Superior temporal gyrus (tissue), 1 donor: ENCODE measurements at regions not wholly inside any gene's neighbourhood (a gene's known extent, or its start where the extent isn't known, plus 50 kb on each side); places are given as distances from the start of the nearest gene placed in this dataset.
"Not testable (repeated sequence)": the region's sequence is repeated elsewhere in the genome, so short reads cannot be mapped to it uniquely, and the experiment has no call there.

Experiments
- DNase-seq: peaks from one replicate; pipeline ENCODE4 v3.0.0-alpha.2; 2016; ENCODE audit errors: extremely low spot score

DNA sequence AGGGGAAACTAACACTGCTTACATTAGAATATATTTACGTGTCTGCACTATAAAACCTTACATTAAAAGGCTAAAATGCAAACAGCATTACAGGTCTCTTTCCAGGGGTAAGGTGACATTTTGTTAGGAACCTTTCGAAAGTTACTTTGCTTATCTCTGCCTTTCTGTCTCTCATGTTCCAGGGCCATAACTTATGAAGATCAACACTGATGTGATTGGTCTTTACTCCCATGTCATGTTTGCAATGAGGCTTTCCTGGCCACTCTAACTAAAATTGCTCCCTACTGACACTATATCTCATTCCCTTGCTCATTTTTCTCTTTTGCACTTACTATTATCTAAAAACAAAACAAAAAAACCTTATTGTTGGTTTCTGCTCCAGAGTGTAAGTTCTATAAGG, 119.0 kb downstream of the JRKL start:
- no peak for DNase-seq

DNA sequence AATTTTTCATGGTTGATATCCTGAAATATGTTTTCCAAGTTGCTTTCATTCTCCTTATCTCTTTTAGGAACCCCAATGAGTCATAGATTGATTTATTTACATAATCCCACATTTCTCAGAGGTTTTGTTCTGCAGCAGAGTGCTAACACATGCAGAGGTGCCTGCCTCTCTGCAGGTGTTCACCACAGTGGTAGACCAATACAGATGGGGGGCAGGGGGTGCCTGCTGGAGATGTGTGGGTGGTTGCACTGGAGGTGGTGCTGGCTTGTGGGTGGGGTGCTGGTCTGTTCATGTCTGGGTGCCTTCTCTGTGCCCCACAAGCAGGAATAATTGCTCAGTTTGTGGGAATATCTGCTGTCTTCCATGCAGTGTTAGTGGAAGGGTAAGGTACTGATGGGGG, 131.1 kb downstream of the JRKL start:
- no peak for DNase-seq

DNA sequence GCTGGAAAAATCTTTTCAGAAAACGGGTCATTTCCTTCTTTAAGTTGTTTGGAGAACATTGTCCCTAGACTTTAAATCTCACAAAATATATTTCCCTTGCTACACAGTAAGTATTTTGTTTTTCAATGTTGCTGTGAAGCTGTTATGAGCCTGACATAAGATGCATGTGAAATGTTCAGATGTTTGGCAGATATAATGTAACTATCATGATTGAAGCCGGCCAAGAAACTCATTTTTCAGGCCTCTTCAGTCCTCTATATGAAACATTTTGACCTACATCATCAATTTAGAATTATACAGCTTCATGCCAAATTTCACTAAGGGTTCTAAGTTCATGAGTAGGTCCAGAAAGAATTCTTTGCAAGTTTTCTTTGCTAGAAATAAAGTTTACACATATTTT, 133.8 kb downstream of the JRKL start:
- DNase-seq = no peak

DNA sequence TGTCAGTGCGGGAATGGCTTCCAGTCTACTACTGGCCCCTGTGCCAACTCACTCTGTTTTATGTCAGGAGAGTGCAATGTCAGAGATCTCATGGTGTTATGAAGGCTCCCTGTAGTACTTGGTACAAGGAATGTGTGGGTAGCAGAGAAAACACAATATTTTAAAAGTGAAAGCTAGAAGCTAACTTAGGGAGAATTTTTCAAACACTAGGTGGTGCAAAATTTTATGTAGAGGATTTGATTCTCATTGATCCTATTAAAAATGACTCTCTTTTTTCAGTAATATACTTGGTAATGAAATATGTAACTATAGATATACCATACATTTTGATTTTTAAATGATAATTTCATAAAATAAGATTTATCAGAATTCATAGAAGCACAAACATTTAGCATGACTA, 134.7 kb downstream of the JRKL start:
- no peak for DNase-seq

DNA sequence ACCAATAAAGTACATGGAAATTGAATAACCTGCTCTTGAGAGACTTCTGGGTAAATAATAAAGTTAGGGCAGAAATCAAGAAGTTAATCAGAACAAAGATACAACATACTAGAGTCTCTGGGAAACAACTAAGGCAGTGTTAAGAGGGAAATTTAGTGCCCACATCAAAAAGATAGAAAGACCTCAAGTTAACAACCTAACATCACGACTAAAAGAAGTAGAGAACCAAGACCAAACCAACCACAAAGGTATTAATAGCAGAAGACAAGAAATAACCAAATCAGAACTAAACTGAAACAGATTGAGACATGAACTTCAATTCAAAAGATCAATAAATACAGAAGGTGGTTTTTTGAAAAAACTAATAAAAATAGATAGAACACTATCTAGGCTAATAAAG, 140.7 kb downstream of the JRKL start:
- DNase-seq = no peak

DNA sequence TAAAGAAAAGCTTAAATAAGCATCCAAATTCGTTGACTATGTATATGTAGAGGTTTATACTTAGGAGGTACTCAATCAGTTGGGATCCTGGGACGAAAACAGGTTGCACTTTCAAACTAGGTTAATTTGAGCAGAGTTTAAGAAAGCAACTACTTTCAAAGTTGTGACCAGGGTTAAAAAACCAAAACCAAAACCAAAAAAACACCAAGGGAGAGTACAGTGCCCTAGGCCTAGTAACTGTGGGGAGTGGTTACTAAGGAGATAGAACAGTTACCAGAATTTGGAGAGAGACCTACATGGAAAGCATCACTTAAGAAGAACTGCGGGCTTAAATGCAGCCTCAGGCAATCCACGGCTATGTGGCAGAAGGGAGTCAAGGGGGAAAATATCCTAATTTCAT, 148.3 kb downstream of the JRKL start:
- DNase-seq = no peak

DNA sequence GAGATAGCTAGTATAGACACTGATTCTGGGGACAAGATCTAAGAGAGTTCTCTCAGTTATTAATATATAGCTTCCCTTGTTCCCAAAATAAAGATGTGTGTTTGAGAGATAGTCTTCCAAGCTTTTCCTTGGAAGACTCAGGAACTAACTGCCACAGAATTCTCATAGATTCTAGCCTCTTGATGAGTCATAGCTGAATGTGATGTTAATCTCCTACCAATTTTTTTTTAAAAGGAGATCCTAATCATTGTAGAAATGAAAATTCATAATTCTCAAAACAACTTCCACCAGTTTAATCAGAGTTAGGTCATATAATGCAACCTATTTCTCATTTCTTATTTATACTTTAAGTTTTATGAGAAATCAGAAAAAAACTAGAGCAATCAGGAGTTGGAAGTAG, 148.8 kb downstream of the JRKL start:
- no peak for DNase-seq

DNA sequence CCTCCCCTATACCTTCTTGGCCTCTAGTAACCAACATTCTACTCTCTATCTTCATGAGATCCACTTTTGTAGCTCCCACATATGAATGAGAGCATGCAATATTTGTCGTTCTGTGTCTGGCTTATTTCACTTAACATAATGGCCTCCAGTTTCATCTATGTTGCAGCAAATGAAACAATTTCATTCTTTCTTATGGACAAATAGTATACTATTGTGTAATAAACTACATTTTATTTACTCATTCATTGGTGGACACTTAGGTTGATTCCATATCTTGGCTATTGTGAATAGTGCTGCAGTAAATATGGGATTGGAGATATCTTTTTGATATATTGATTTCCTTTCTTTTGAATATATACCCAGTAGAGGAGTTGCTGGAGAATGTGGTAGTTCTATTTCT, 151.1 kb downstream of the JRKL start:
- DNase-seq = no peak

DNA sequence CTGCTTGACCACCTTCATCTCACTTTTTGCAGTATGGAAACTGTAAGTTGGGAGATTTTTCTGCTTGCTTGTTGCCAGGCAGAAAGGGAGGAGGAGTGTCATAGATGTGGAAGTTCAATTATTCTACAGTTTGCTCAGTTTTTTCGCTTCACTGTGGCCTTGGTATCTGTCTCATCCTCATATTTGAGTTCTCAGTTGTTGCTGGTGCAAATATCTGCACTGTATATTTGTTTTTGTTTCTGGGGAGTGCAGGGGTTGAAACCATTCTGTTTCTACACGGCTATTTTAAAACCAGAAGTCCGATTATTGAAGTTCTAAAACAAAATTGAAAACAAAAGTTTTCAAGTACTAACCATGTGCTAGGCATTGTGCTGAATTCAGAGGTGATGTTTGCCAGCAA, 153.4 kb downstream of the JRKL start:
- DNase-seq = no peak

DNA sequence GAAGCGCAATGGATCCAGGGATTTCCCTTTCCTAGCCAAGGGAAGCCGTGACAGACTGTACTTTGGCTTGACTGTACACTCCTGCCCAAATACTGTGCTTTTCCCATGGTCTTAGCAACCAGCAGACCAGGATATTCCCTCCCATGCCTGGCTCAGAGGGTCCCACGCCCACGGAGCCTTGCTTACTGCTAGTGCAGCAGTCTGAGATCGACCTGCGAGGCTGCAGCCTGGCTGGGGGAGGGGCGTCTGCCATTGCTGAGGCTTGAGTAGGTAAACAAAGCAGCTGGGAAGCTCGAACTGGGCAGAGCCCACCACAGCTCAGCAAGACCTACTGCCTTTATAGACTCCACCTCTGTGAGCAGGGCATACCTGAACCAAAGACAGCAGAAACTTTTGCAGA, 155.4 kb downstream of the JRKL start:
- DNase-seq = not testable (repeated sequence)

DNA sequence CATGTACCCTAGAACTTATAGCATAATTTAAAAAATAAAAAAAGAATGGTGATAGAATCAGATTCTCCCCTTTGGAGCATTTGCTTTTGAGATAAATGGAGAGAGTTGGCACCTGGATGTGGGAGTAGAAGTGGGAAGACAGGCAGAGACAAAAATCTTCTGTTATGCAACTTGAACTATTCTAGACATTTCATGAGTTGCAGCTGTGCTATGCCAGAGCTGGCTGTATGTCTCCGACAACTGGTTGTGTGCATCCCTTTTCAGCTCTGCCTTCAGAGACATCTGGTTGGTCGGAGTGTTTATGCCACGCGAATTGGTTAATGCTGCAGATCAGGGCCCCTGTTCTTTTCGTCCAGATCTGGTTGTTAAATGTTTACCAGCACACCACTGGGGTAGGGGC, 161.3 kb downstream of the JRKL start:
- peak; percentile 6 for DNase-seq

DNA sequence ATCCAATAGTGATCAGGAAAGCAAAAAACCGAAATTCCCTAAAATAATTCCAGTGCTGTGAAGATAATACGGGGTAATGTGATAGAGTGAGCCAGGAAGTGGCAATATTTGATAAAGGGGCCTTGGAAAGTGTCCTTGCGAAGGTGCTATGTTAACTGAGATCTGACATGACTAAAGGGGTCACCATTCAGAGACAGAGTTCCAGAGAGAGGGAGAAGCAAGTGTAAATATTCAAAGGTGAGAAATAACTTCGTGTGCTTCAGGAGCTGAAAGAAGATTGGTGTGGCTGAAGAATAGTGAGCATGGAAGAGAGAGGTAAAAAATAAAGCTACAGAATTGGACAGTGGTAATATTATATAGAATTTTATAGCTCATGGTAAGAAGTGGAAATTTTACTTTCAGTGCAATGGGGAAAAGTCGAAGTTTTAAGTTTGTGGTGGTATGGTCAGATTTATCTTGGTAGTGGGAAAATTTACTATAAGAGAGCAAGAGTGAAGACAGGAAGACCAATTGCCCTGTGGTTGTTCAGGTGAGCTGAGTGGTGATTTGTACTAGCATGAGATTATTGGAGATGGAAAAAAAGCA, 164.5 kb downstream of the JRKL start:
- DNase-seq = no peak

DNA sequence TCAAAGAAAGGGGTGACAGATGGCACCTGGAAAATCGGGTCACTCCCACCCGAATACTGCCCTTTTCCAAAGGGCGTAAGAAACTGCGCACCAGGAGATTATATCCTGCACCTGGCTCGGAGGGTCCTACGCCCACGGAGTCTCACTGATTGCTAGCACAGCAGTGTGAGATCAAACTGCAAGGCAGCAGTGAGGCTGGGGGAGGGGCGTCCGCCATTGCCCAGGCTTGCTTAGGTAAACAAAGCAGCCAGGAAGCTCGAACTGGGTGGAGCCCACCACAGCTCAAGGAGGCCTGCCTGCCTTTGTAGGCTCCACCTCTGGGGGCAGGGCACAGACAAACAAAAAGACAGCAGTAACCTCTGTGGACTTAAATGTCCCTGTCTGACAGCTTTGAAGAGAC, 166.0 kb downstream of the JRKL start:
- DNase-seq = not testable (repeated sequence)

DNA sequence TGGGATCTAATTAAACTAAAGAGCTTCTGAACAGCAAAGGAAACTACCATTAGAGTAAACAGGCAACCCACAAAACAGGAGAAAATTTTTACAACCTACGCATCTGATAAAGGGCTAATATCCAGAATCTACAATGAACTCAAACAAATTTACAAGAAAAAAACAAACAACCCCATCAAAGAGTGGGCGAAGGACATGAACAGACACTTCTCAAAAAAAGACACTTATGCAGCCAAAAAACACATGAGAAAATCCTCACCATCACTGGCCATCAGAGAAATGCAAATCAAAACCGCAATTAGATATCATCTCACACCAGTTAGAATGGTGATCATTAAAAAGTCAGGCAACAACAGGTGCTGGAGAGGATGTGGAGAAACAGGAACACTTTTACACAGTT, 170.9 kb downstream of the JRKL start:
- DNase-seq = not testable (repeated sequence)

DNA sequence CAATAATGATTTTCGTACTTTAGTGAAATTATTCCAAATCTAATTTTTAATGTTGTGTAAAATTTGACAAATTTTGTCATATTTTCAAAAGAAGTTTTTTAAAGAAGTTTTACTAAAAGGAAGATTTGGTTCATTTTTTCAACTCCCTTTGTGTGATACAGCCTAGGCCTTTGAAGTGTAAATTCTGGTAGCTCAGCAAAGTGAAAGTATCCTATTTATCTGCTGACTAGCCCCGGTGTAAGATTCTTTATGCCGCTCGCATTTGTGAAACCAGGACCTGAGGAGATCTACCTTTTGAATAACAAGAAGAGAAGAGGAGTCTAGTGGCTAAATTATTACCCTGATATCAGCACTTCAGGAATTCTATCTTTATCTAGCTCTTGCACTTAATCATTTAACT, 177.4 kb downstream of the JRKL start:
- peak; percentile 7 for DNase-seq

DNA sequence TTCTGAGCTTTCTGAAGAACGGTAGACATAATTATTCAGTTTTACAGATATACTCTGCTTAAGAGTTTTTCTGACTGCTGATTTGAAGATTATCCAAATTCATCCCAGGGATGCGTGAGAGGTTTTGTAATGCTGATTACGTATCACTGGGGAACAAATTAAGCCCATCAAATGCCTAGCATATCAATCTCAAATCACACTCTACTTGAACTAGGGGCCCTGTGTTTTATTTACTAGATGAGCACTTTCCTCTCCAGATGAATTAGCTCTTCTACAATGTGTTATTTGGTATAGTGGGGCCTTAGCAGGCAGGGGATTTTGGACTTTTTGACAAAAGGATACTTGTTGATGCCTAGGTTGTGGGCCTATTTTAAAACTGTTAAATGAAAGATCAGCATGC, 177.9 kb downstream of the JRKL start:
- DNase-seq = no peak

DNA sequence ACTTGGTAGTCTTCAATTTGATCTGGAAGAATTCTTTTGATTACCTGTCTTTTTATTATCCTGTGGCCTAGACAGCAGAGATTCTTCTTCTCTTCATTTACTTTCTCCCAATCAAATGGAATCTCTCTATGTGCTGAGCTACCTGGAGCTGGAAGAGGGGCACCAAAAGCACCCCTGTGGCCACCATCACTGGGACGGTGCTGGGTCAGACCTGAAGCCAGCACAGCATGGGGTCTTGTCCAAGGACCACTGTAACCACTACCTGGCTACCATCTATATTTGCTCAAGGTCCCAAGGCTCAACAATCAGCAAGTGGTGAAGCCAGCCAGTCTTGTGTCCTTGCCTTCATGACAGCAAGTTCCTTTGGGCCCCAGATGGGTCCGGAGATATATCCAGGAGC, 186.6 kb downstream of the JRKL start:
- DNase-seq = no peak

DNA sequence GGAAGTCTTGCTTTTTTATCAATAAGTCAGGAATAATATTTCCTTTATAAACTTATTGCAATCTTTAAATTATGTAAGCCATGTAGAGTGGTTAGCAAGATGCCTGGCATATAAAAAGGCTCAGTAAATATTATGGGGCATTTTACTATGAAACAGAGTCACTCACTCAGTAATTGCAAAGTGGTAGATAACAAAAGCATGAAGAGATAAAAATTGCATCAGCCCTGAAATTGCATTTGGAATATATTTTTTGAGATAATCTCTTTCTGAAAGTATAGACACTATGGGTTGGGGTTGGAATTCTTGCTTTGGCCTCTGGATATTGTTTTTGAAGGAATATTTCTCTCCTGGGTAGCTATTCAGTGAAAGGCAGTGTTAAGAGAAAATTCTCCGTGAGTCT, 188.6 kb downstream of the JRKL start:
- DNase-seq = no peak

DNA sequence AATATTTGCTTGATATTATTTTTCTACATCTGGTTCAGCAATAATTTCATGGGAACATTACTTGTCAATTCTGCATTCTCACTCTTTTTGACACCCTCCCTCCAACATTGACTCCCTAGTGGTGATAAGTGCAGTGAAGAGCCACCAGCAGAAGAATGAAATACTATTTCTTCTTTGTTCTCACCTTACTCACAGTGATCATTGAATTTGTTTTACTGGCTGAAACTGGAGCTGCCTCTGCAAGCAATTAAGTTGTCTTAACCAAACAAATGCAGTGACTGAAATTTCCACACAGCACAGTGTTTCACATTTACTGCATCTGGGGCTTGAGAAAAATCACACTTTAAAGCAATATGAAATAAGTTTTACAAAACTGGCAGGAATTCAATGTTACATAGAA, 189.8 kb downstream of the JRKL start:
- no peak for DNase-seq

DNA sequence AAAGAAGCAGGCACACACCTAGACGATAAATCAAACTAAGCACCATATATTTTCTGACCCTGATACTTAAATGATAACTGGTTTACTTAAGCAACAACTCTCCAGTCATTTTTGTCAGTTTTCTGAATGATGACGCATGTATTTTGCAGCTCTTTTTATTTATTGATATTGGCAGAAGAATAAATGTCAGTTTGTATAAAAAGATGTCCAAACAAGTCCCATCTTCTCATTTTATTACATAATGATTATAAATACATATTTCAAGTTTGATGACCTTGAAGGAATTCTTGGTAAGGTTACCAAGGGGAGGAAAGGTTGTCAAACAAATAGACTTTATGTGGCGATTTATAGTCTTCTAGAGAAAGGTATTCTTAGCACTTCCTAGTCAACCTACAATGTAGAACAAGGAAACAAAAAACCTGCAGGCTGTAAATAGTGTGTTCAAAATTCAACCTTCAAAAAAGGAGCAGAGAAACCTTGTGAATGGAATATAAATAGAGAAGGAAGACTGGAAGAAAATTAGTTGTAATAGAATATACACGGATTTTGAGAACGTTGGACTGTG, 190.7 kb downstream of the JRKL start:
- DNase-seq = no peak

DNA sequence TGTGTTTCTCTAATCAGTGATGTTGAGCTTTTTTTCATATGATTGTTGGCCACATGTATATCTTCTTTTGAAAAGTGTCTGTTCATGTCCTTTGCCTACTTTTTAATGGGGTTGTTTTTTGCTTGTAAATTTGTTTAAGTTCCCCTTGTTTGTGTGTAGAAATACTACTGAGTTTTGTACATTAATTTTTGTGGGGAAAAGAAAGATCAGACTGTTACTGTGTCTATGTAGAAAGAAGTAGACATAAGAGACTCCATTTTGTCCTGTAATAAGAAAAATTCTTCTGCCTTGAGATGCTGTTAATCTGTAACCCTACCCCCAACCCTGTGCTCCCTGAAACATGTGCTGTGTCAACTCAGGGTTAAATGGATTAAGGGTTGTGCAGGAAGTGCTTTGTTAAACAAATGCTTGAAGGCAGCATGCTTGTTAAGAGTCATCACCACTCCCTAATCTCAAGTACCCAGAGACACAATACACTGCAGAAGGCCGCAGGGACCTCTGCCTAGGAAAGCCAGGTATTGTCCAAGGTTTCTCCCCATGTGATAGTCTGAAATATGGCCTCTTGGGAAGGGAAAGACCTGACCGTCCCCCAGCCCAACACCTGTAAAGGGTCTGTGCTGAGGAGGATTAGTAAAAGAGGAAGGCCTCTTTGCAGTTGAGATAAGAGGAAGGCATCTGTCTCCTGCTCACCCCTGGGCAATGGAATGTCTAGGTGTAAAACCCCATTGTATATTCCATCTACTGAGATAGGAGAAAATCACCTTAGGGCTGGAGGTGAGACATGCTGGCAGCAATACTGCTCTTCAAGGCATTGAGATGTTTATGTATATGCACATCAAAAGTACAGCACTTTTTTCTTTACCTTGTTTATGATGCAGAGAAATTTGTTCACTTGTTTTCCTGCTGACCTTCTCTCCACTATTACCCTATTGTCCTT, 196.4 kb downstream of the JRKL start:
- not testable (repeated sequence) for DNase-seq

DNA sequence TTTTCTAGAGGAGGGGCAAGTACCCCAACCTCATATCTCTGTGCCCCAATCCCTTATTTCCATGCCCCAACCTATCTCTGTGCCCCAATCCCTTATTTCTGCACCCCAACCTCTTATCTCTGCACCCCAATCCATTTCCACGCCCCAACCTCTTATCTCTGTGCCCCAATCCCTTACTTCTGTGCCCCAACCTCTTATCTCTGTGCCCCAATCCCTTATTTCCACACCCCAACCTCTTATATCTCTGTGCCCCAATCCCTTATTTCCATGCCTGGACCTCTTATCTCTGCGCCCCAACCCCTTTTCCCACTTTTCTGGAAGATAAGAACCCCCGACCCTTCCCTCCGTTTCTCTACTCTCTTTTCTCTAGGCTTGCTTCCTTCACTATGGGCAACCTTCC, 199.0 kb downstream of the JRKL start:
- DNase-seq = not testable (repeated sequence)

DNA sequence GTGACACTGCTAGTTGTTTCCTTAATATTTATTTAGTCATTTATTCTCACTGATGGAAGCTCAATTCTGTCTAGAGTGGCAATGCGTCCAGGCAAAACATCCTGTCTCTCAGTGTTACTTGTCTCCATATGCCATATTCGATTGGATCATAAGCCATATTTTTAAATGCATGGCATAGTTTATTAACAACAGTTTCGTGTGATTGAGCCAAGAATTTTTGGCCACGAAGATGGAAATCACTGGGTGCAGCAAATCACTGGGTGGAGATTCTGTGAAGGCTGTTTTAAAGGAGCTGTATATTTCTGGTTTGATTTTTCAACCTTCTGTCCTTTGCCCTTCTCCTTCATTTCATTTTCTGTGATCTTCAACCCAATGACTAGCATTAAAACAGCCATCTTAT, 205.2 kb downstream of the JRKL start:
- DNase-seq = no peak
